OCI-LY3 (cell line): ENCODE measurements at regions not wholly inside any gene's neighbourhood (a gene's known extent, or its start where the extent isn't known, plus 50 kb on each side); places are given as distances from the start of the nearest gene placed in this dataset.

Experiments
- H2AFZ ChIP-seq: fragments of 200-600, 300-600 bp; shearing (Covaris generic); 2 replicates; pipeline ENCODE4 v1.6.0; 2014; ENCODE audit warnings: antibody characterized with exemption, low read depth, low read length
- H3K27ac ChIP-seq: fragments of 200-600, 300-600 bp; sonication (generic); 2 replicates; pipeline ENCODE4 v1.5.1; 2014; ENCODE audit warnings: mild to moderate bottlenecking, low read length, moderate library complexity, mixed read lengths
- H3K27me3 ChIP-seq: fragments of 200-600, 300-600 bp; sonication (generic); 2 replicates; pipeline ENCODE4 v1.6.1; 2014; ENCODE audit warnings: low read depth, low read length, mixed read lengths
- H3K36me3 ChIP-seq: fragments of 200-600, 300-600 bp; sonication (generic); replicated peaks from 2 replicates; pipeline ENCODE3; 2014; ENCODE audit warnings: low read depth, low read length, mixed read lengths
- H3K4me1 ChIP-seq: fragments of 300-600, 200-600 bp; sonication (generic); 2 replicates; pipeline ENCODE4 v1.6.1; 2014; ENCODE audit warnings: low read length, mixed read lengths
- H3K4me2 ChIP-seq: fragments of 200-600, 300-600 bp; sonication (generic); 2 replicates; pipeline ENCODE4 v1.6.1; 2014; ENCODE audit warnings: low read length, mixed read lengths
- H3K4me3 ChIP-seq: fragments of 300-600, 200-600 bp; sonication (generic); 2 replicates; pipeline ENCODE4 v1.5.1; 2014; ENCODE audit warnings: antibody characterized with exemption, mild to moderate bottlenecking, low read length, moderate library complexity
- H3K79me2 ChIP-seq: fragments of 300-600, 200-600 bp; shearing (Covaris generic); 2 replicates; pipeline ENCODE4 v1.6.1; 2014; ENCODE audit warnings: mild to moderate bottlenecking, low read length, mixed read lengths
- H3K9ac ChIP-seq: fragments of 300-600, 200-600 bp; shearing (Covaris generic); 2 replicates; pipeline ENCODE4 v1.6.0; 2014; ENCODE audit warnings: mild to moderate bottlenecking, low read length, moderate library complexity
- H3K9me3 ChIP-seq: fragments of 200-600, 300-600 bp; shearing (Covaris generic); 2 replicates; pipeline ENCODE4 v1.6.1; 2014; ENCODE audit warnings: low read length, mixed read lengths; ENCODE audit not compliant: insufficient read depth
- H4K20me1 ChIP-seq: fragments of 200-600, 300-600 bp; sonication (generic); 2 replicates; pipeline ENCODE4 v1.6.1; 2016; ENCODE audit warnings: low read length, mixed read lengths; ENCODE audit not compliant: insufficient read depth
- EZH2phosphoT487 ChIP-seq: fragments of 200-600 bp; shearing (Covaris generic); IDR thresholded peaks from 2 replicates; pipeline ENCODE4 v1.6.1; 2018; ENCODE audit warnings: antibody characterized with exemption, mixed run types, low read depth
- TF ChIP-seq, protein P1 (sequence below): fragments of 200-600, 300-600 bp; sonication (generic); IDR thresholded peaks from 2 replicates; pipeline ENCODE4 v1.5.1; 2014; ENCODE audit warnings: antibody characterized with exemption, low read length, low read depth

DNA sequence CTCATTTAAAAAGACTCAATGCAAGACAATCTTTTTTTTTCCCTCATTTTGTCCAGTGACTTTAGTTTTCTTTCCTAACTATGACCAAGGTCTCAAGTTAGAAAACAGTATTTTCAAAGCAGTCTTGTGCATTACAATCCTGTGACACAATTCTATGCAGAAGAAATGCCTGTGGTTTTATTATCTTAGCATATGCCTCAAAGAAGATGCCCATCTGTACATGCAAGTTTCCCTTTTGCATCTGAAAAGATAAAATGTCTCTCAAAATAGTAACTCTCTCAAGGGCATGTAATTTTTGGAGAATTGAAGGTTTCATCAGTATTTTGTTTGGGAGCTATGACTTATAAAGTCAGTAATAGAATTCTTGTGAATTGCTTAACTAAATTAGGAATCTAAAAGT, 292.0 kb upstream of the SUCLG2 start:
- no peak overlapping the region for H3K9ac ChIP-seq
- no peak overlapping the region for H2AFZ ChIP-seq
- H3K4me3 ChIP-seq: no peak overlapping the region
- no peak overlapping the region for H3K4me2 ChIP-seq
- H3K27me3 ChIP-seq: no peaks in the 10 kb centered on the region
- no peaks in the 10 kb centered on the region for H3K36me3 ChIP-seq
- TF ChIP-seq, protein P1, sequence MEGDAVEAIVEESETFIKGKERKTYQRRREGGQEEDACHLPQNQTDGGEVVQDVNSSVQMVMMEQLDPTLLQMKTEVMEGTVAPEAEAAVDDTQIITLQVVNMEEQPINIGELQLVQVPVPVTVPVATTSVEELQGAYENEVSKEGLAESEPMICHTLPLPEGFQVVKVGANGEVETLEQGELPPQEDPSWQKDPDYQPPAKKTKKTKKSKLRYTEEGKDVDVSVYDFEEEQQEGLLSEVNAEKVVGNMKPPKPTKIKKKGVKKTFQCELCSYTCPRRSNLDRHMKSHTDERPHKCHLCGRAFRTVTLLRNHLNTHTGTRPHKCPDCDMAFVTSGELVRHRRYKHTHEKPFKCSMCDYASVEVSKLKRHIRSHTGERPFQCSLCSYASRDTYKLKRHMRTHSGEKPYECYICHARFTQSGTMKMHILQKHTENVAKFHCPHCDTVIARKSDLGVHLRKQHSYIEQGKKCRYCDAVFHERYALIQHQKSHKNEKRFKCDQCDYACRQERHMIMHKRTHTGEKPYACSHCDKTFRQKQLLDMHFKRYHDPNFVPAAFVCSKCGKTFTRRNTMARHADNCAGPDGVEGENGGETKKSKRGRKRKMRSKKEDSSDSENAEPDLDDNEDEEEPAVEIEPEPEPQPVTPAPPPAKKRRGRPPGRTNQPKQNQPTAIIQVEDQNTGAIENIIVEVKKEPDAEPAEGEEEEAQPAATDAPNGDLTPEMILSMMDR: no peak
- no peak for TF ChIP-seq EZH2phosphoT487
- no peaks in the 10 kb centered on the region for H4K20me1 ChIP-seq
- H3K79me2 ChIP-seq: no peaks in the 10 kb centered on the region
- H3K4me1 ChIP-seq: no peaks in the 10 kb centered on the region
- no peak overlapping the region for H3K27ac ChIP-seq
- H3K9me3 ChIP-seq: no peaks in the 10 kb centered on the region

- Histone ChIP-seq H3K9ac (no peak overlapping the region), H4K20me1 (no peaks in the 10 kb centered on the region), H3K4me2 (no peak overlapping the region), H3K9me3 (no peaks in the 10 kb centered on the region), H3K4me1 (peaks cover 6% of the 10 kb centered on the region; the same call in 1 of the 2 replicates), H2AFZ (no peak overlapping the region), H3K4me3 (no peak overlapping the region), H3K79me2 (no peaks in the 10 kb centered on the region), H3K27me3 (no peaks in the 10 kb centered on the region), H3K27ac (no peak overlapping the region), H3K36me3 (no peaks in the 10 kb centered on the region)
- TF ChIP-seq, protein P1: no peak
- TF ChIP-seq EZH2phosphoT487: no peak
These were observed 289.1 kb upstream of the SUCLG2 start for GRCh38 chr3:67943546-67943945.

GRCh38 chr3:67941433-67942030, 287.1 kb upstream of the SUCLG2 start:
- Histone ChIP-seq H3K4me2 (no peak overlapping the region), H3K36me3 (no peaks in the 10 kb centered on the region), H3K4me1 (peaks cover 6% of the 10 kb centered on the region; the same call in 1 of the 2 replicates), H3K27ac (no peak overlapping the region), H3K9ac (no peak overlapping the region), H3K9me3 (no peaks in the 10 kb centered on the region), H4K20me1 (no peaks in the 10 kb centered on the region), H2AFZ (no peak overlapping the region), H3K27me3 (no peaks in the 10 kb centered on the region), H3K4me3 (no peak overlapping the region), H3K79me2 (no peaks in the 10 kb centered on the region)
- TF ChIP-seq, protein P1: no peak
- TF ChIP-seq EZH2phosphoT487: no peak

- H3K79me2 ChIP-seq: no peaks in the 10 kb centered on the region
- no peak overlapping the region for H3K4me3 ChIP-seq
- peaks cover 6% of the 10 kb centered on the region; the same call in 1 of the 2 replicates for H3K4me1 ChIP-seq
- no peak overlapping the region for H3K27ac ChIP-seq
- H3K9me3 ChIP-seq: no peaks in the 10 kb centered on the region
- H3K9ac ChIP-seq: no peak overlapping the region
- TF ChIP-seq EZH2phosphoT487: no peak
- TF ChIP-seq, protein P1: no peak; the same call in 1 of the 2 replicates
- H3K36me3 ChIP-seq: no peaks in the 10 kb centered on the region
- H3K4me2 ChIP-seq: no peak overlapping the region
- no peaks in the 10 kb centered on the region for H3K27me3 ChIP-seq
- H2AFZ ChIP-seq: no peak overlapping the region
- H4K20me1 ChIP-seq: no peaks in the 10 kb centered on the region
These were observed 286.0 kb upstream of the SUCLG2 start for GRCh38 chr3:67940210-67940952.
